Endodermal cell (in vitro differentiated cells): ENCODE measurements at regions not wholly inside any gene's neighbourhood (a gene's known extent, or its start where the extent isn't known, plus 50 kb on each side); places are given as distances from the start of the nearest gene placed in this dataset.
"Not testable (repeated sequence)": the region's sequence is repeated elsewhere in the genome, so short reads cannot be mapped to it uniquely, and the experiment has no call there.

Source experiments
- DNase-seq: peaks from one replicate; pipeline ENCODE4 v3.0.0-alpha.2; 2017
- H3K27ac ChIP-seq: 2 replicates; pipeline ENCODE4 v1.5.1; 2013; ENCODE audit warnings: mild to moderate bottlenecking, low read depth, low read length, moderate library complexity
- H3K27me3 ChIP-seq: 2 replicates; pipeline ENCODE4 v1.6.1; 2013; ENCODE audit warnings: mild to moderate bottlenecking, low read length, moderate library complexity; ENCODE audit not compliant: insufficient read depth, control insufficient read depth, poor library complexity, severe bottlenecking
- H3K36me3 ChIP-seq: 2 replicates; pipeline ENCODE4 v1.7.0; 2013; ENCODE audit warnings: mild to moderate bottlenecking, low read length, moderate library complexity; ENCODE audit not compliant: control insufficient read depth, insufficient read depth
- H3K4me1 ChIP-seq: one replicate; pipeline ENCODE4 v1.7.0; 2013; ENCODE audit warnings: low read length; ENCODE audit not compliant: control insufficient read depth, insufficient read depth
- H3K4me3 ChIP-seq: 2 replicates; pipeline ENCODE4 v1.5.1; 2013; ENCODE audit warnings: mild to moderate bottlenecking, low read length, moderate library complexity
- H3K9ac ChIP-seq: 2 replicates; pipeline ENCODE4 v1.6.1; 2013; ENCODE audit warnings: mild to moderate bottlenecking, low read length, moderate library complexity; ENCODE audit not compliant: poor library complexity, severe bottlenecking; ENCODE audit errors: extremely low read depth
- H3K9me3 ChIP-seq: 2 replicates; pipeline ENCODE4 v1.6.1; 2013; ENCODE audit warnings: mild to moderate bottlenecking, low read length, moderate library complexity; ENCODE audit not compliant: control insufficient read depth
- H3K27ac Mint-ChIP-seq: 2 replicates; pipeline ENCODE4 v1.8.0; 2020; ENCODE audit warnings: mixed read lengths
- H3K27me3 Mint-ChIP-seq: 2 replicates; pipeline ENCODE4 v1.8.0; 2021; ENCODE audit warnings: mild to moderate bottlenecking, mixed read lengths; ENCODE audit not compliant: insufficient read depth
- H3K36me3 Mint-ChIP-seq: 2 replicates; pipeline ENCODE4 v1.8.0; 2020; ENCODE audit warnings: low read depth, mixed read lengths
- H3K4me1 Mint-ChIP-seq: 2 replicates; pipeline ENCODE4 v1.8.0; 2020; ENCODE audit warnings: mixed read lengths
- H3K4me3 Mint-ChIP-seq: 2 replicates; pipeline ENCODE4 v1.8.0; 2020; ENCODE audit warnings: mild to moderate bottlenecking, moderate library complexity, mixed read lengths
- H3K9me3 Mint-ChIP-seq: 2 replicates; pipeline ENCODE4 v1.8.0; 2020; ENCODE audit warnings: mild to moderate bottlenecking, mixed read lengths
- WGBS, 2 experiments: methylation state at CpG; one replicate each; pipeline versions ENCODE4 v1.1.5 to v1.1.7; 2013; ENCODE audit warnings: missing lambda C conversion rate in 2 of 2, mixed read lengths in 1 of 2; ENCODE audit not compliant: insufficient coverage in 1 of 2, insufficient read length in 1 of 2; 5-methylcytosine and 5-hydroxymethylcytosine counted together
- TF ChIP-seq, protein P1 (sequence below): fragments of 200-600 bp; sonication (generic); conservative IDR thresholded peaks from 2 replicates; pipeline ENCODE4 v1.5.0; 2021; ENCODE audit warnings: antibody characterized with exemption, mild to moderate bottlenecking

DNA sequence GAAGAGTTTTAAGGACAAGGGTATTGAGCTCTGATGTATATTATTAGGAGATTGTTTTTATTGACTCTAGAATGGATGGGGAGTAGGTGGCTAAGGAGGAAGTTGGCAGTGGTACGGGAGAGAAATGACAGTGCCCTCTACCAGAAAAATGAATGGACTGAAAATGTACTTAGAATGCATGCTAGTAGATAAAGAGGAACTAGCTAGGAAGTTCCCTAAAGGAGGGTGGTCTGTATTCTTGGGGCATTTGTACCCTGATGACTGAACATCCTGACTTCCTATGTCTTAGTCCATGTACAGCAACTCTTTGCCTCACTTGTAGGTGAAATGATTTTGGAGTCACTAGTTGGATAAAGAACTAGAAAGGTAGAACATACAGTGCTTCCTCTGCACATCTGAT lies 581.5 kb upstream of the RBFOX1 start:
- WGBS, 2 experiments: 86 to 100% methylated on average over 1 of the region's 1 CpG
- Mint-ChIP-seq H3K4me1 (no peaks in the 10 kb centered on the region), H3K27ac (no peak overlapping the region), H3K4me3 (no peak overlapping the region), H3K27me3 (peaks cover 12% of the 10 kb centered on the region), H3K36me3 (no peaks in the 10 kb centered on the region), H3K9me3 (no peaks in the 10 kb centered on the region)
- Histone ChIP-seq H3K27me3 (no peaks in the 10 kb centered on the region), H3K9me3 (no peaks in the 10 kb centered on the region), H3K36me3 (no peaks in the 10 kb centered on the region), H3K27ac (no peak overlapping the region), H3K4me3 (no peak overlapping the region), H3K4me1 (no peaks in the 10 kb centered on the region), H3K9ac (no peak overlapping the region)
- DNase-seq: no peak
- TF ChIP-seq, protein P1, sequence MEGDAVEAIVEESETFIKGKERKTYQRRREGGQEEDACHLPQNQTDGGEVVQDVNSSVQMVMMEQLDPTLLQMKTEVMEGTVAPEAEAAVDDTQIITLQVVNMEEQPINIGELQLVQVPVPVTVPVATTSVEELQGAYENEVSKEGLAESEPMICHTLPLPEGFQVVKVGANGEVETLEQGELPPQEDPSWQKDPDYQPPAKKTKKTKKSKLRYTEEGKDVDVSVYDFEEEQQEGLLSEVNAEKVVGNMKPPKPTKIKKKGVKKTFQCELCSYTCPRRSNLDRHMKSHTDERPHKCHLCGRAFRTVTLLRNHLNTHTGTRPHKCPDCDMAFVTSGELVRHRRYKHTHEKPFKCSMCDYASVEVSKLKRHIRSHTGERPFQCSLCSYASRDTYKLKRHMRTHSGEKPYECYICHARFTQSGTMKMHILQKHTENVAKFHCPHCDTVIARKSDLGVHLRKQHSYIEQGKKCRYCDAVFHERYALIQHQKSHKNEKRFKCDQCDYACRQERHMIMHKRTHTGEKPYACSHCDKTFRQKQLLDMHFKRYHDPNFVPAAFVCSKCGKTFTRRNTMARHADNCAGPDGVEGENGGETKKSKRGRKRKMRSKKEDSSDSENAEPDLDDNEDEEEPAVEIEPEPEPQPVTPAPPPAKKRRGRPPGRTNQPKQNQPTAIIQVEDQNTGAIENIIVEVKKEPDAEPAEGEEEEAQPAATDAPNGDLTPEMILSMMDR: no peak

DNA sequence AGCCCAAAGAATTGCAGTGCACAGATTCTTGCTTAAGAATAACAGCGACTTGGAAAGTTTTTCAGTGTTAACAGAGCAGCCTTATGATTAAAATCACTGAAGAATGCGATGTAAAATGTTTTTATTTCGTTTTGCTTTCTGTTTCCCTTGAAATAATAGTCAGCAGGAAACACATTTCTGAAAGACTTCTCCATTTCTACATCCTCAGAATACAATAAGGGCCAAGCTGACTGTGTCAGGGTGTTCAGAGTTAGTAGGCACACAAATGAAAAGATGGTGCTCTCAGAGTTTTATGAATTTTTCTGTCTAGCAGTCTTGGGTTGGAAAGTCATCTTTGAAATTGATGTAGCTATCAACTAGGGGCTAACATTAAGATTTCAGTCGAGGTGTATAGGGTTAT lies 582.9 kb upstream of the RBFOX1 start:
- Histone ChIP-seq H3K4me3 (no peak overlapping the region), H3K36me3 (no peaks in the 10 kb centered on the region), H3K4me1 (no peaks in the 10 kb centered on the region), H3K27me3 (no peaks in the 10 kb centered on the region), H3K27ac (no peak overlapping the region), H3K9me3 (no peaks in the 10 kb centered on the region), H3K9ac (no peak overlapping the region)
- no peak overlapping the region for H3K27ac Mint-ChIP-seq
- H3K4me3 Mint-ChIP-seq: no peak overlapping the region
- no peaks in the 10 kb centered on the region for H3K36me3 Mint-ChIP-seq
- 72 to 81% methylated on average over 4 of the region's 4 CpGs for WGBS, 2 experiments
- TF ChIP-seq, protein P1: no peak
- no peaks in the 10 kb centered on the region for H3K4me1 Mint-ChIP-seq
- peaks cover 12% of the 10 kb centered on the region for H3K27me3 Mint-ChIP-seq
- DNase-seq: no peak
- peaks cover 1% of the 10 kb centered on the region for H3K9me3 Mint-ChIP-seq

DNA sequence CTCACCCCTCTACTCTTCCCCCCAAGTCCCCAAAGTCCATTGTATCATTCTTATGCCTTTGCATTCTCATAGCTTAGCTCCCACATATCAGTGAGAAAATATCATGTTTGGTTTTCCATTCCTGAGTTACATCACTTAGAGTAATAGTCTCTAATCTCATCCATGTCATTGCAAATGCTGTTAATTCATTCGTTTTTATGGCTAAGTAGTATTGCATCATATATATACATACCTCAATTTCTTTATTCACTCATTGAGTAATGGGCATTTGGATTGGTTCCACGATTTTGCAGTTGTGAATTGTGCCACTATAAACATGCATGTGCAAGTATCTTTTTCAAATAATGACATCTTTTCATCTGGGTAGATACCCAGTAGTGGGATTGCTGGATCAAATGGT lies 596.3 kb upstream of the RBFOX1 start:
- H3K27me3 ChIP-seq, H3K36me3 Mint-ChIP-seq, H3K9me3 Mint-ChIP-seq, H3K27ac Mint-ChIP-seq, H3K4me3 ChIP-seq, H3K4me1 ChIP-seq, H3K4me3 Mint-ChIP-seq, H3K9me3 ChIP-seq, H3K36me3 ChIP-seq, H3K9ac ChIP-seq, H3K4me1 Mint-ChIP-seq, H3K27me3 Mint-ChIP-seq, H3K27ac ChIP-seq, DNase-seq: not testable (repeated sequence)
- WGBS, 2 experiments: 83% methylated on average over 2 of the region's 2 CpGs; no CpG with 5 or more reads in 1 of the 2 experiments

DNA sequence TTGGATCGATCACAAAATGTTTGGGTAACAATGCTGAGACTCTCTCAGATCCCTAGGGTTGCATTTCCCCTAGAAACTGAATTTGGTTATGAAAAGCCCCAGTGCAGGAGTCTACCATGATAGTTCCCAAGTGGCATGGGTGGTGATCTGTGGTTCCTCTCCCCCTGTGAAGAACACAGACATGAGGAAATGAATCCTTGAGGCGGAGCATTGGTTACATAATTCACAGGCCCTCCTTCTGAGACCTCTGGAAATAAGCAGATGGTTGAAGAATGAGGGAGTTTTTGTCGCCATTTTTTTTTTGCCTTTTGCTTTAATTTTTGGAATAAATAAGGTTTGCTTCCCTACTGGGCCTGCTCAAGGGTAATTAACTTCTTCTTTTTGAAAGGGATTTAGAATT lies 597.0 kb upstream of the RBFOX1 start:
- H3K9me3 Mint-ChIP-seq: no peaks in the 10 kb centered on the region
- WGBS, 2 experiments: 29 to 100% methylated on average over 1 to 3 of the region's 3 CpGs

More for the DNA sequence above, 597.0 kb upstream of the RBFOX1 start:
- Histone ChIP-seq H3K4me1 (no peaks in the 10 kb centered on the region), H3K27ac (no peak overlapping the region), H3K9me3 (no peaks in the 10 kb centered on the region), H3K36me3 (no peaks in the 10 kb centered on the region), H3K9ac (no peak overlapping the region), H3K4me3 (no peak overlapping the region), H3K27me3 (peaks cover 4% of the 10 kb centered on the region)
- Mint-ChIP-seq H3K27ac (no peak overlapping the region), H3K36me3 (no peaks in the 10 kb centered on the region), H3K27me3 (peaks cover 14% of the 10 kb centered on the region), H3K4me3 (no peak overlapping the region), H3K4me1 (no peaks in the 10 kb centered on the region)
- TF ChIP-seq, protein P1: no peak
- no peak for DNase-seq
